Endothelial cell of umbilical vein (primary cell): ENCODE measurements at regions not wholly inside any gene's neighbourhood (a gene's known extent, or its start where the extent isn't known, plus 50 kb on each side); places are given as distances from the start of the nearest gene placed in this dataset.

Source experiments
- BruUV-seq: library from RNA; stranded (reverse); fragments of 400-500 nt; replicated peaks from 2 replicates; lab custom pipeline; 2021; lab: Mats Ljungman, UMichigan
- CTCF ChIA-PET: fragments of 300-600, 350-600 bp; sonication (Branson Sonifier 250); formaldehyde crosslinking; loops from one replicate; lab custom pipeline; 2021; ENCODE audit warnings: antibody characterized with exemption, inconsistent platforms; lab: Charles Lee
- POLR2A ChIA-PET: fragments of 300-600, 350-600 bp; sonication (Branson Sonifier 250); formaldehyde crosslinking; loops from one replicate; lab custom pipeline; 2021; ENCODE audit warnings: antibody characterized with exemption, inconsistent platforms; lab: Charles Lee
- DNase-seq: peaks from one replicate; pipeline ENCODE4 v3.0.0-alpha.2; 2011; ENCODE audit warnings: low read depth, low spot score
- FAIRE-seq: peaks from 2 replicates; lab custom pipeline; 2011; peaks lifted over from hg19 to GRCh38; lab: Jason Lieb, UNC
- H2AFZ ChIP-seq: 2 replicates; pipeline ENCODE4 v1.6.0; 2012; ENCODE audit warnings: low read depth, low read length, control low read depth, inconsistent platforms
- H3K27ac ChIP-seq: 2 replicates; pipeline ENCODE4 v1.5.1; 2011; ENCODE audit warnings: low read depth, mild to moderate bottlenecking, control low read depth, low read length, moderate library complexity; ENCODE audit not compliant: insufficient read depth
- H3K27me3 ChIP-seq, 2 experiments: 2 replicates each; pipeline versions ENCODE4 v1.6.0 to v1.6.1; 2011; ENCODE audit warnings: low read length in 2 of 2, mixed read lengths in 1 of 2; ENCODE audit not compliant: control insufficient read depth in 2 of 2, insufficient read depth in 2 of 2
- H3K36me3 ChIP-seq, 2 experiments: 2 replicates in 1 of 2; 3 replicates in 1 of 2; pipeline ENCODE4 v1.5.1; 2011; ENCODE audit warnings: low read length in 2 of 2, mild to moderate bottlenecking in 1 of 2, moderate library complexity in 1 of 2; ENCODE audit not compliant: control insufficient read depth in 2 of 2, insufficient read depth in 2 of 2; ENCODE audit errors: extremely low read depth in 1 of 2
- H3K4me1 ChIP-seq: 3 replicates; pipeline ENCODE4 v1.5.1; 2011; ENCODE audit warnings: mild to moderate bottlenecking, low read length; ENCODE audit not compliant: control insufficient read depth, insufficient read depth; ENCODE audit errors: extremely low read depth
- H3K4me2 ChIP-seq: 2 replicates; pipeline ENCODE4 v1.6.1; 2011; ENCODE audit warnings: low read length, control low read depth, mixed read lengths; ENCODE audit not compliant: insufficient read depth
- H3K4me3 ChIP-seq, 3 experiments: fragments of 200-600 bp in 1 of 3; sonication (generic), shearing (Covaris generic) in 1 of 3; replicated peaks in 1 of 3; 2 replicates each; pipeline ENCODE4 v1.5.1; 2011 to 2016; ENCODE audit warnings: control low read depth in 3 of 3, low read length in 3 of 3, mild to moderate bottlenecking in 2 of 3, inconsistent platforms in 1 of 3, low read depth in 1 of 3, moderate library complexity in 1 of 3; ENCODE audit not compliant: insufficient read depth in 1 of 3
- H3K79me2 ChIP-seq: 2 replicates; pipeline ENCODE4 v1.6.0; 2012; ENCODE audit warnings: low read length, inconsistent platforms; ENCODE audit not compliant: control insufficient read depth, insufficient read depth
- H3K9ac ChIP-seq: replicated peaks from 2 replicates; pipeline ENCODE3; 2011; ENCODE audit warnings: low read length, control low read depth; ENCODE audit not compliant: insufficient read depth; ENCODE audit errors: extremely low read depth
- H3K9me1 ChIP-seq: replicated peaks from 3 replicates; pipeline ENCODE4 v1.6.0; 2011; ENCODE audit warnings: mild to moderate bottlenecking, low read length; ENCODE audit not compliant: control insufficient read depth, insufficient read depth; ENCODE audit errors: extremely low read depth
- H3K9me3 ChIP-seq: replicated peaks from 2 replicates; pipeline ENCODE4 v1.5.1; 2012; ENCODE audit warnings: low read length, inconsistent platforms; ENCODE audit not compliant: control insufficient read depth, insufficient read depth
- H4K20me1 ChIP-seq: replicated peaks from 2 replicates; pipeline ENCODE3; 2011; ENCODE audit warnings: mild to moderate bottlenecking, low read length; ENCODE audit not compliant: control insufficient read depth, insufficient read depth; ENCODE audit errors: extremely low read depth
- CTCF ChIP-seq, 2 donors: IDR thresholded peaks; 1 replicate in 1 of 2; 2 replicates in 1 of 2; pipeline ENCODE4 v1.5.1; 2011; ENCODE audit warnings: low read length in 2 of 2, mild to moderate bottlenecking in 2 of 2, moderate library complexity in 2 of 2, control low read depth in 1 of 2, inconsistent platforms in 1 of 2, low read depth in 1 of 2; ENCODE audit not compliant: insufficient read depth in 1 of 2; ENCODE audit errors: extremely low read depth in 1 of 2
- FOS ChIP-seq: IDR thresholded peaks from 2 replicates; pipeline ENCODE4 v1.6.1; 2011; ENCODE audit warnings: mild to moderate bottlenecking, low read length, moderate library complexity, borderline replicate concordance; ENCODE audit not compliant: insufficient read depth
- GATA2 ChIP-seq: IDR thresholded peaks from 2 replicates; pipeline ENCODE4 v1.7.0; 2011; ENCODE audit warnings: low read depth, mild to moderate bottlenecking, moderate library complexity, mixed read lengths, low read length; ENCODE audit not compliant: insufficient read length, insufficient read depth
- JUN ChIP-seq: IDR thresholded peaks from 2 replicates; pipeline ENCODE4 v1.6.1; 2011; ENCODE audit warnings: borderline replicate concordance, low read depth; ENCODE audit not compliant: insufficient read length, insufficient read depth
- MAX ChIP-seq: IDR thresholded peaks from 2 replicates; pipeline ENCODE4 v1.6.1; 2011; ENCODE audit not compliant: insufficient read depth, insufficient read length
- POLR2A ChIP-seq: IDR thresholded peaks from 2 replicates; pipeline ENCODE4 v1.6.1; 2012; ENCODE audit warnings: low read depth, mild to moderate bottlenecking, control low read depth, low read length
- POLR2AphosphoS5 ChIP-seq: IDR thresholded peaks from 2 replicates; pipeline ENCODE4 v1.6.1; 2012; ENCODE audit warnings: low read depth, mild to moderate bottlenecking, control low read depth, low read length, moderate library complexity; ENCODE audit not compliant: insufficient read depth
- dilution Hi-C: fragments of 300-500 bp; cut with MboI; formaldehyde crosslinking; loops from one replicate; pipeline ENCODE4 v1.15.0; 2019; ENCODE audit warnings: low sequenced_read_pairs; ENCODE audit not compliant: extremely low pct_ligation_motif_present
- intact Hi-C: fragments of 100-400 bp; cut with micrococcal nuclease; formaldehyde crosslinking; loops from one replicate; pipeline ENCODE4 v1.10.0; 2022

GRCh38 chr1:187167555-187167954 is 338.8 kb downstream of the PLA2G4A start:
- Histone ChIP-seq H3K4me2 (no peak overlapping the region), H2AFZ (no peak overlapping the region), H3K9me3 (no peaks in the 10 kb centered on the region), H3K27me3 (no peaks in the 10 kb centered on the region), H3K9me1 (no peaks in the 10 kb centered on the region), H3K4me3 (no peak overlapping the region), H3K9ac (no peak overlapping the region), H3K4me1 (no peaks in the 10 kb centered on the region), H3K79me2 (no peaks in the 10 kb centered on the region), H4K20me1 (no peaks in the 10 kb centered on the region), H3K36me3 (no peaks in the 10 kb centered on the region), H3K27ac (no peak overlapping the region)
- POLR2A ChIA-PET = no interaction called here
- intact Hi-C loops (no loop called here), dilution Hi-C loops (no loop called here)
- no peak for DNase-seq
- no peak for FAIRE-seq
- CTCF ChIA-PET = no interaction called here
- BruUV-seq = no TSS peak
- TF ChIP-seq JUN (no peak), GATA2 (no peak), FOS (no peak), CTCF (IDR thresholded peaks at IDR 0.05; ENCODE audit: extremely low read depth in 1 of 2, insufficient read depth in 1 of 2, low read depth in 1 of 2, low read length in 2 of 2) (no peak), POLR2A (no peak), POLR2AphosphoS5 (no peak), MAX (no peak)
